H9 (cell line): ENCODE measurements at regions not wholly inside any gene's neighbourhood (a gene's known extent, or its start where the extent isn't known, plus 50 kb on each side); places are given as distances from the start of the nearest gene placed in this dataset.

Experiments used
- DNase-seq: peaks from one replicate; pipeline ENCODE4 v3.0.0-alpha.2; 2017
- H2AFZ ChIP-seq: one replicate; pipeline ENCODE4 v1.6.1; 2013; ENCODE audit warnings: mild to moderate bottlenecking, low read length, control low read depth, moderate library complexity
- H2AK5ac ChIP-seq: 2 replicates; pipeline ENCODE4 v1.6.1; 2013; ENCODE audit warnings: low read length, control low read depth, mixed read lengths; ENCODE audit not compliant: insufficient read length
- H2BK120ac ChIP-seq: one replicate; pipeline ENCODE4 v1.6.1; 2013; ENCODE audit warnings: low read depth, mild to moderate bottlenecking, low read length, control low read depth, inconsistent platforms; ENCODE audit not compliant: poor library complexity, severe bottlenecking
- H2BK12ac ChIP-seq: 2 replicates; pipeline ENCODE4 v1.6.1; 2013; ENCODE audit warnings: low read length, control low read depth, mixed read lengths, low read depth; ENCODE audit not compliant: insufficient read length
- H2BK15ac ChIP-seq: 2 replicates; pipeline ENCODE4 v1.6.1; 2013; ENCODE audit warnings: low read depth, low read length, control low read depth
- H2BK20ac ChIP-seq: one replicate; pipeline ENCODE4 v1.6.1; 2013; ENCODE audit warnings: low read depth, mild to moderate bottlenecking, low read length, control low read depth, inconsistent platforms; ENCODE audit not compliant: poor library complexity, severe bottlenecking
- H2BK5ac ChIP-seq: 2 replicates; pipeline ENCODE4 v1.6.1; 2013; ENCODE audit warnings: low read length, control low read depth, mixed read lengths; ENCODE audit not compliant: insufficient read length
- H3K14ac ChIP-seq: 2 replicates; pipeline ENCODE4 v1.6.1; 2013; ENCODE audit warnings: low read length, control low read depth; ENCODE audit not compliant: insufficient read depth
- H3K18ac ChIP-seq: 2 replicates; pipeline ENCODE4 v1.6.1; 2013; ENCODE audit warnings: low read depth, mild to moderate bottlenecking, mixed read lengths, low read length, control low read depth; ENCODE audit not compliant: insufficient read length
- H3K23ac ChIP-seq: 2 replicates; pipeline ENCODE4 v1.6.1; 2013; ENCODE audit warnings: low read length, control low read depth, mixed read lengths, low read depth; ENCODE audit not compliant: insufficient read length
- H3K23me2 ChIP-seq: 2 replicates; pipeline ENCODE4 v1.6.1; 2013; ENCODE audit warnings: low read depth, mild to moderate bottlenecking, mixed read lengths, low read length, control low read depth; ENCODE audit not compliant: insufficient read length, poor library complexity, severe bottlenecking
- H3K27ac ChIP-seq: 2 replicates; pipeline ENCODE4 v1.5.1; 2013; ENCODE audit warnings: low read length, control low read depth, mixed read lengths, low read depth; ENCODE audit not compliant: insufficient read length
- H3K27me3 ChIP-seq: 2 replicates; pipeline ENCODE4 v1.6.1; 2013; ENCODE audit warnings: low read length, control low read depth, inconsistent platforms; ENCODE audit not compliant: insufficient read depth
- H3K4ac ChIP-seq: 2 replicates; pipeline ENCODE4 v1.6.1; 2013; ENCODE audit warnings: low read depth, mild to moderate bottlenecking, control low read depth, inconsistent platforms, low read length, moderate library complexity
- H3K4me1 ChIP-seq: 2 replicates; pipeline ENCODE4 v1.6.1; 2013; ENCODE audit warnings: low read length, control low read depth, inconsistent platforms; ENCODE audit not compliant: insufficient read depth
- H3K4me2 ChIP-seq: 2 replicates; pipeline ENCODE4 v1.6.1; 2013; ENCODE audit warnings: low read length, control low read depth, mixed read lengths; ENCODE audit not compliant: insufficient read length, insufficient read depth
- H3K56ac ChIP-seq: 2 replicates; pipeline ENCODE4 v1.6.1; 2013; ENCODE audit warnings: low read depth, mild to moderate bottlenecking, mixed read lengths, low read length, control low read depth; ENCODE audit not compliant: insufficient read length
- H3K79me1 ChIP-seq: 2 replicates; pipeline ENCODE4 v1.6.1; 2013; ENCODE audit warnings: low read depth, mild to moderate bottlenecking, moderate library complexity, low read length, control low read depth, inconsistent platforms; ENCODE audit not compliant: insufficient read depth, poor library complexity, severe bottlenecking
- H3K79me2 ChIP-seq: 2 replicates; pipeline ENCODE4 v1.6.1; 2013; ENCODE audit warnings: low read length, control low read depth, inconsistent platforms; ENCODE audit not compliant: insufficient read depth
- H3K9ac ChIP-seq: 2 replicates; pipeline ENCODE4 v1.6.1; 2013; ENCODE audit warnings: low read length, control low read depth, mixed read lengths; ENCODE audit not compliant: insufficient read length; ENCODE audit errors: extremely low read depth
- H3K9me3 ChIP-seq: one replicate; pipeline ENCODE4 v1.6.1; 2013; ENCODE audit warnings: low read depth, low read length, inconsistent platforms; ENCODE audit not compliant: control insufficient read depth
- H3T11ph ChIP-seq: one replicate; pipeline ENCODE4 v1.6.1; 2013; ENCODE audit warnings: mild to moderate bottlenecking, low read length, control low read depth, inconsistent platforms
- H4K20me1 ChIP-seq: one replicate; pipeline ENCODE4 v1.6.1; 2013; ENCODE audit not compliant: control insufficient read depth, insufficient read length, insufficient read depth
- H4K5ac ChIP-seq: 2 replicates; pipeline ENCODE4 v1.6.1; 2013; ENCODE audit warnings: low read depth, mild to moderate bottlenecking, mixed read lengths, low read length, control low read depth; ENCODE audit not compliant: insufficient read length
- H4K8ac ChIP-seq: replicated peaks from 2 replicates; pipeline ENCODE4 v1.6.1; 2013; ENCODE audit warnings: low read length, control low read depth, mixed read lengths, low read depth; ENCODE audit not compliant: insufficient read length
- H4K91ac ChIP-seq: 2 replicates; pipeline ENCODE4 v1.6.1; 2013; ENCODE audit warnings: low read depth, mild to moderate bottlenecking, moderate library complexity, mixed read lengths, low read length, control low read depth; ENCODE audit not compliant: insufficient read length
- H3K27ac Mint-ChIP-seq, 3 experiments: 2 replicates in 2 of 3; 3 replicates in 1 of 3; pipeline ENCODE4 v1.8.0; 2020 to 2021; ENCODE audit warnings: mixed read lengths in 3 of 3, mild to moderate bottlenecking in 1 of 3, moderate library complexity in 1 of 3
- H3K27me3 Mint-ChIP-seq: 2 replicates; pipeline ENCODE4 v1.8.0; 2021; ENCODE audit warnings: low read depth, mild to moderate bottlenecking, moderate library complexity, mixed read lengths
- H3K36me3 Mint-ChIP-seq, 3 experiments: 2 replicates in 2 of 3; 3 replicates in 1 of 3; pipeline ENCODE4 v1.8.0; 2020 to 2021; ENCODE audit warnings: low read depth in 3 of 3, mixed read lengths in 3 of 3; ENCODE audit not compliant: insufficient read depth in 1 of 3
- H3K4me1 Mint-ChIP-seq, 2 experiments: 2 replicates each; pipeline ENCODE4 v1.8.0; 2020; ENCODE audit warnings: mixed read lengths in 2 of 2
- H3K4me3 Mint-ChIP-seq, 2 experiments: 2 replicates in 1 of 2; 3 replicates in 1 of 2; pipeline ENCODE4 v1.8.0; 2020 to 2021; ENCODE audit warnings: mild to moderate bottlenecking in 2 of 2, mixed read lengths in 2 of 2, moderate library complexity in 1 of 2
- H3K9me3 Mint-ChIP-seq, 2 experiments: 2 replicates in 1 of 2; 3 replicates in 1 of 2; pipeline ENCODE4 v1.8.0; 2020; ENCODE audit warnings: mild to moderate bottlenecking in 2 of 2, mixed read lengths in 2 of 2, moderate library complexity in 1 of 2
- CTCF ChIP-seq: fragments of 200-600 bp; sonication (generic); conservative IDR thresholded peaks from 3 replicates; pipeline ENCODE4 v1.8.0; 2021; ENCODE audit warnings: antibody characterized with exemption, mild to moderate bottlenecking
- WGBS: extraction: QIAGEN DNeasy Blood & Tissue Kit; methylation state at CpG from one replicate; pipeline ENCODE4 v1.1.7; 2013; ENCODE audit warnings: missing lambda C conversion rate, low lambda C conversion rate, mixed read lengths; ENCODE audit not compliant: insufficient read length; ENCODE audit errors: extremely low coverage; 5-methylcytosine and 5-hydroxymethylcytosine counted together

GRCh38 chr12:46678426-46678825 lies 147.4 kb downstream of the SLC38A4 start:
- no peaks in the 10 kb centered on the region for H3K27me3 Mint-ChIP-seq
- Histone ChIP-seq H3K4me2 (no peak overlapping the region), H3K9me3 (no peaks in the 10 kb centered on the region), H3K79me2 (no peaks in the 10 kb centered on the region), H2BK20ac (no peak overlapping the region), H4K8ac (no peak overlapping the region), H3K9ac (no peak overlapping the region), H4K91ac (no peak overlapping the region), H3T11ph (no peak overlapping the region), H2BK120ac (no peak overlapping the region), H3K56ac (no peak overlapping the region), H2BK15ac (no peak overlapping the region), H3K18ac (no peak overlapping the region), H4K5ac (no peak overlapping the region), H3K23me2 (no peaks in the 10 kb centered on the region), H2BK12ac (no peak overlapping the region), H2AFZ (no peak overlapping the region), H3K79me1 (no peaks in the 10 kb centered on the region), H3K14ac (no peak overlapping the region), H3K27ac (no peak overlapping the region), H3K4me1 (peaks cover 7% of the 10 kb centered on the region; the same call in 1 of the 2 replicates), H4K20me1 (no peaks in the 10 kb centered on the region), H2BK5ac (no peak overlapping the region), H3K4ac (no peak overlapping the region), H2AK5ac (no peak overlapping the region), H3K23ac (no peak overlapping the region), H3K27me3 (no peaks in the 10 kb centered on the region)
- no peak overlapping the region for H3K27ac Mint-ChIP-seq
- peaks cover 24 to 40% of the 10 kb centered on the region in 2 experiments for H3K4me1 Mint-ChIP-seq
- H3K9me3 Mint-ChIP-seq, result peaks cover 0 to 8% of the 10 kb centered on the region in 2 experiments; a peak in 4 of 5 replicates
- no CpG with 5 or more reads among the region's 3 CpGs for WGBS
- no peak overlapping the region for H3K4me3 Mint-ChIP-seq
- no peak for DNase-seq
- TF ChIP-seq CTCF, result no peak
- peaks cover 0 to 6% (median 4%) of the 10 kb centered on the region in 3 experiments; a peak in 4 of 7 replicates for H3K36me3 Mint-ChIP-seq
